HG03558 (cell line): ENCODE measurements at regions not wholly inside any gene's neighbourhood (a gene's known extent, or its start where the extent isn't known, plus 50 kb on each side); places are given as distances from the start of the nearest gene placed in this dataset.

Source experiments
- ATAC-seq: cut with Tn5 transposase; IDR thresholded peaks from one replicate; pipeline ENCODE4 v1.9.1; 2021; ENCODE audit warnings: moderate number of reproducible peaks; ENCODE audit not compliant: unreplicated experiment; ENCODE audit errors: extremely low read depth

- no peak for ATAC-seq
Measured at GRCh38 chr13:95492044-95492801, 60.3 kb upstream of the CLDN10 start.

GRCh38 chr13:95494082-95494681 lies 58.3 kb upstream of the CLDN10 start:
- ATAC-seq = no peak

- no peak for ATAC-seq
Measured at GRCh38 chr13:95496485-95496884, 56.0 kb upstream of the CLDN10 start.

- ATAC-seq = no peak
Measured at GRCh38 chr13:95497381-95497807, 55.1 kb upstream of the CLDN10 start.

- ATAC-seq = no peak
Measured at GRCh38 chr13:95498886-95499285, 53.6 kb upstream of the CLDN10 start.

GRCh38 chr13:95499811-95500712 lies 52.5 kb upstream of the CLDN10 start:
- no peak for ATAC-seq

- no peak for ATAC-seq
Measured at GRCh38 chr13:95502216-95502615, 50.3 kb upstream of the CLDN10 start.
